ENCODE measurements at regions not wholly inside any gene's neighbourhood (a gene's known extent, or its start where the extent isn't known, plus 50 kb on each side); places are given as distances from the start of the nearest gene placed in this dataset.

GRCh38 chr6:137740967-137741761, 125.9 kb upstream of the TNFAIP3 start:
- no peaks in the 10 kb centered on the region; the same call in 2 of the 3 replicates for H3K9me3 ChIP-seq (replicated peaks; ENCODE audit: control insufficient read depth, insufficient read depth, low read length)
- H3K9ac ChIP-seq (ENCODE audit: control insufficient read depth, insufficient read depth, low read length) = no peak overlapping the region
- intact Hi-C loops (cut with micrococcal nuclease; ENCODE audit: unreplicated experiment) (no loop called here), in situ Hi-C loops (cut with MboI) (no loop called here)
- TF ChIP-seq CTCF (IDR thresholded peaks at IDR 0.05 in 2 of 3, conservative IDR thresholded peaks at IDR 0.05 in 1 of 3; ENCODE audit: control insufficient read depth in 2 of 3, extremely low read depth in 1 of 3, insufficient read depth in 1 of 3, low read depth in 3 of 3, low read length in 3 of 3) (peak in 1 of 3 experiments; percentile 36; a peak in 1 of 6 replicates), RAD21 (IDR thresholded peaks at IDR 0.05; ENCODE audit: insufficient read depth, low read depth, low read length) (peak; percentile 18; the same call in 1 of the 2 replicates), PAX8 (IDR thresholded peaks at IDR 0.05) (no peak)
- SMC1A ChIA-PET (ENCODE audit: uncharacterized antibody, unreplicated experiment) = interaction anchor here (0.8 to 4.3 kb wide), 12 partner anchors 11 to 263 kb away, joined by 3 to 22 read pairs (median 5); no protein-coding TSS in a partner anchor
- no peaks in the 10 kb centered on the region for H3K79me2 ChIP-seq (ENCODE audit: control insufficient read depth, insufficient read depth, low read length)
- WGBS (ENCODE audit: insufficient coverage, insufficient replicate concordance, low lambda C conversion rate, missing lambda C conversion rate) = 86% methylated on average over 10 of the region's 10 CpGs
- H3K4me3 ChIP-seq = no peak overlapping the region
- CTCF ChIA-PET = interaction anchor here (0.8 to 2.0 kb wide), 9 partner anchors 8 to 36 kb away, joined by 3 to 10 read pairs (median 4); no protein-coding TSS in a partner anchor
- FAIRE-seq (no peak), ATAC-seq (peak; percentile 51), DNase-seq (ENCODE audit: low read depth, low spot score) (no peak)
- no peaks in the 10 kb centered on the region for H3K27me3 ChIP-seq (replicated peaks in 1 of 2; ENCODE audit: control insufficient read depth in 2 of 2, insufficient read depth in 2 of 2, low read length in 1 of 2)
- POLR2A ChIA-PET = interaction anchor here (0.5 to 1.6 kb wide), 5 partner anchors 12 to 949 kb away, joined by 3 to 6 read pairs (median 4); partner anchors contain the start of gene MAP3K5
- H3K4me1 ChIP-seq (ENCODE audit: control insufficient read depth, insufficient read depth, low read length) = peaks cover 24% of the 10 kb centered on the region
- no peak overlapping the region for H3K27ac ChIP-seq (ENCODE audit: control insufficient read depth, insufficient read depth)
- BruUV-seq (replicated peaks) = no TSS peak
- H4K20me1 ChIP-seq (ENCODE audit: control insufficient read depth, insufficient read depth) = no peaks in the 10 kb centered on the region
- no peak overlapping the region for H3K4me2 ChIP-seq (ENCODE audit: control insufficient read depth, insufficient read depth)
- H2AFZ ChIP-seq (ENCODE audit: control insufficient read depth, low read depth, low read length) = no peak overlapping the region
- H3K36me3 ChIP-seq (ENCODE audit: control insufficient read depth in 2 of 2, insufficient read depth in 2 of 2, low read length in 1 of 2) = no peaks in the 10 kb centered on the region
- RAD21 ChIA-PET (ENCODE audit: unreplicated experiment) = interaction anchor here (0.6 to 1.5 kb wide), 6 partner anchors 15 to 58 kb away, joined by 3 read pairs; no protein-coding TSS in a partner anchor
